IMR-90 (cell line): ENCODE measurements at regions not wholly inside any gene's neighbourhood (a gene's known extent, or its start where the extent isn't known, plus 50 kb on each side); places are given as distances from the start of the nearest gene placed in this dataset.
"Not testable (repeated sequence)": the region's sequence is repeated elsewhere in the genome, so short reads cannot be mapped to it uniquely, and the experiment has no call there.

ENCODE experiments used
- BHLHE40 ChIP-seq: fragments of 150-350 bp; IDR thresholded peaks from 2 replicates; pipeline ENCODE4 v1.6.1; 2016; ENCODE audit warnings: mild to moderate bottlenecking, low read depth, low read length
- CEBPB ChIP-seq: IDR thresholded peaks from 2 replicates; pipeline ENCODE4 v1.6.1; 2012; ENCODE audit warnings: low read depth, low read length, improper control_type of control experiment
- FOS ChIP-seq: fragments of 150-350 bp; IDR thresholded peaks from 2 replicates; pipeline ENCODE4 v1.6.1; 2016; ENCODE audit warnings: low read depth, low read length
- MAFK ChIP-seq: IDR thresholded peaks from 2 replicates; pipeline ENCODE4 v1.6.1; 2012; ENCODE audit warnings: low read depth, low read length, improper control_type of control experiment
- POLR2A ChIP-seq: IDR thresholded peaks from 2 replicates; pipeline ENCODE4 v1.6.1; 2012; ENCODE audit warnings: mild to moderate bottlenecking, low read depth, low read length
- RAD21 ChIP-seq: IDR thresholded peaks from 2 replicates; pipeline ENCODE4 v1.6.1; 2012; ENCODE audit warnings: low read length, improper control_type of control experiment
- TF ChIP-seq, protein P1 (sequence below): conservative IDR thresholded peaks from 2 replicates; pipeline ENCODE4 v1.5.1; 2012; ENCODE audit warnings: mild to moderate bottlenecking, low read depth, low read length, improper control_type of control experiment
- TF ChIP-seq, protein P2 (sequence below): fragments of 150-350 bp; IDR thresholded peaks from 2 replicates; pipeline ENCODE4 v1.6.1; 2017; ENCODE audit warnings: mild to moderate bottlenecking, antibody characterized with exemption, low read length, low read depth

DNA sequence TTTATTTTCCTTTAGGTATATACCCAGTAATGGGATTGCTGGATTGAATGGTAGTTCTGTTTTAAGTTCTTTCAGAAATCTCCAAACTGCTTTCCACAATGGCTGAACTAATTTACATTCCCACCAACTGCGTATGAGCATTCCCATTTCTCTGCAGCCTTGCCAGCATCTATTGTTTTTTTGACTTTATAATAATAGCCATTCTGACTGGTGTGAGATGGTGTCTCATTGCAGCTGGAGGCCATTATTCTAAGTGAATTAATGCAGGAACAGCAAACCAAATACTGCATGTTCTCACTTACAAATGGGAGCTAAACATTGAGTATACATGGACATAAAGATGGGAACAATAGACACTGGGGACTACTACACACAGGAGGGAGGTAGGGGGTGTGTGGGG, 288.9 kb upstream of the NDST3 start:
- not testable (repeated sequence) for TF ChIP-seq POLR2A, BHLHE40, FOS, CEBPB, RAD21, MAFK
- TF ChIP-seq, protein P1, sequence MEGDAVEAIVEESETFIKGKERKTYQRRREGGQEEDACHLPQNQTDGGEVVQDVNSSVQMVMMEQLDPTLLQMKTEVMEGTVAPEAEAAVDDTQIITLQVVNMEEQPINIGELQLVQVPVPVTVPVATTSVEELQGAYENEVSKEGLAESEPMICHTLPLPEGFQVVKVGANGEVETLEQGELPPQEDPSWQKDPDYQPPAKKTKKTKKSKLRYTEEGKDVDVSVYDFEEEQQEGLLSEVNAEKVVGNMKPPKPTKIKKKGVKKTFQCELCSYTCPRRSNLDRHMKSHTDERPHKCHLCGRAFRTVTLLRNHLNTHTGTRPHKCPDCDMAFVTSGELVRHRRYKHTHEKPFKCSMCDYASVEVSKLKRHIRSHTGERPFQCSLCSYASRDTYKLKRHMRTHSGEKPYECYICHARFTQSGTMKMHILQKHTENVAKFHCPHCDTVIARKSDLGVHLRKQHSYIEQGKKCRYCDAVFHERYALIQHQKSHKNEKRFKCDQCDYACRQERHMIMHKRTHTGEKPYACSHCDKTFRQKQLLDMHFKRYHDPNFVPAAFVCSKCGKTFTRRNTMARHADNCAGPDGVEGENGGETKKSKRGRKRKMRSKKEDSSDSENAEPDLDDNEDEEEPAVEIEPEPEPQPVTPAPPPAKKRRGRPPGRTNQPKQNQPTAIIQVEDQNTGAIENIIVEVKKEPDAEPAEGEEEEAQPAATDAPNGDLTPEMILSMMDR: not testable (repeated sequence)
- TF ChIP-seq, protein P2, sequence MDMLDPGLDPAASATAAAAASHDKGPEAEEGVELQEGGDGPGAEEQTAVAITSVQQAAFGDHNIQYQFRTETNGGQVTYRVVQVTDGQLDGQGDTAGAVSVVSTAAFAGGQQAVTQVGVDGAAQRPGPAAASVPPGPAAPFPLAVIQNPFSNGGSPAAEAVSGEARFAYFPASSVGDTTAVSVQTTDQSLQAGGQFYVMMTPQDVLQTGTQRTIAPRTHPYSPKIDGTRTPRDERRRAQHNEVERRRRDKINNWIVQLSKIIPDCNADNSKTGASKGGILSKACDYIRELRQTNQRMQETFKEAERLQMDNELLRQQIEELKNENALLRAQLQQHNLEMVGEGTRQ: not testable (repeated sequence)
